ENCODE measurements at regions not wholly inside any gene's neighbourhood (a gene's known extent, or its start where the extent isn't known, plus 50 kb on each side); places are given as distances from the start of the nearest gene placed in this dataset.

DNA sequence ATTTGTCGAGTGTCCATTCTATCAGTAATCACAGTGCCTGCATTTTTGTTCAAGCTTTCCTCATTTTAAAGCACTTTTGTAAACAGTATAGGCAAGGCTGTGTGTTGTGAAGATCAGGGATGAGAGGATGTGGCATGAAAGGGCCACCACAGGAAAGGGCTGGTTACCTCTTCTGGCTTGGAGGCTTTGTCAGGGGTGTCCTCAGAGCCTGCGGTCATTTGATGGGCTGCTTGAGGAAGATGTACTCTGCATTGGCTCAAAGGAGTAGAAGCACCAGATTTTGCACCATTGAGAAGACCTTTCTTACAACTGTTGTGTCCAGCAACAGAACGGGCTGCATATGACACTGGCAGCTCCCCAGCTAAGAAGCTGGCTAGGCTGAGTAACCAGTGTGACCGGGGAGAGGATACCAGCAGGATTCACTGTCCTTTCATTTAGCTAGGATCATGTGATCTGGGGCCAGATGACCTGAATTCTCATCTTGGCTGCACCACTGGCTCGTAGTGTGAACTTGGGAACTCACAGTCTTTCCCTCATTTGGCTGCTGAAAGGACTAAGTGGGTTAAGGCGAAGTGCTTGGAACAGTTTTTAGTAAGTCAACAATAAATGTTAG lies 380.2 kb downstream of the FGF9 start:
- TF ChIP-seq, protein P1, sequence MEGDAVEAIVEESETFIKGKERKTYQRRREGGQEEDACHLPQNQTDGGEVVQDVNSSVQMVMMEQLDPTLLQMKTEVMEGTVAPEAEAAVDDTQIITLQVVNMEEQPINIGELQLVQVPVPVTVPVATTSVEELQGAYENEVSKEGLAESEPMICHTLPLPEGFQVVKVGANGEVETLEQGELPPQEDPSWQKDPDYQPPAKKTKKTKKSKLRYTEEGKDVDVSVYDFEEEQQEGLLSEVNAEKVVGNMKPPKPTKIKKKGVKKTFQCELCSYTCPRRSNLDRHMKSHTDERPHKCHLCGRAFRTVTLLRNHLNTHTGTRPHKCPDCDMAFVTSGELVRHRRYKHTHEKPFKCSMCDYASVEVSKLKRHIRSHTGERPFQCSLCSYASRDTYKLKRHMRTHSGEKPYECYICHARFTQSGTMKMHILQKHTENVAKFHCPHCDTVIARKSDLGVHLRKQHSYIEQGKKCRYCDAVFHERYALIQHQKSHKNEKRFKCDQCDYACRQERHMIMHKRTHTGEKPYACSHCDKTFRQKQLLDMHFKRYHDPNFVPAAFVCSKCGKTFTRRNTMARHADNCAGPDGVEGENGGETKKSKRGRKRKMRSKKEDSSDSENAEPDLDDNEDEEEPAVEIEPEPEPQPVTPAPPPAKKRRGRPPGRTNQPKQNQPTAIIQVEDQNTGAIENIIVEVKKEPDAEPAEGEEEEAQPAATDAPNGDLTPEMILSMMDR (IDR thresholded peaks at IDR 0.05; ENCODE audit: borderline replicate concordance, insufficient read depth, low read depth, low read length) = no peak
- no peak overlapping the region for H3K4me3 ChIP-seq (ENCODE audit: low read depth, low read length)

DNA sequence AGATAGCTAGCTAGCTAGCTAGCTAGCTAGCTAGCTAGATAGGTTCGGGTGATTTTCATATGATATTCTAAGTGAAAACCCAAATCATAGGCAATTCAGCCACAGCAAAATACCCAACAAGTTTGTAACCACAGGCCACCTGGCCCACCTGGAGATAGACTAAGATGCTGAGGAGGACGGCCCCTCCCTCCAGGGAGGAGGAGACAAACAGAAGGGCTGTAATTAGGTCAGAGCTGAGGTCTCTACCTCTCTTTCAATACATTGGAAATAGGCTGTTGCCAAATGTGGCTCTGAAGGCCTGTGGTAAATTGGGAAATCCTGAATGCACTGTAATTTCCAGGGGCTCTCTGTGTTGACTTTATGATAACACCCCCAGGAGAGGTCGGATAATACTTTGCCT lies 382.2 kb downstream of the FGF9 start:
- H3K4me3 ChIP-seq (ENCODE audit: low read depth, low read length) = no peak overlapping the region
- TF ChIP-seq, protein P1 (IDR thresholded peaks at IDR 0.05; ENCODE audit: borderline replicate concordance, insufficient read depth, low read depth, low read length) = no peak

DNA sequence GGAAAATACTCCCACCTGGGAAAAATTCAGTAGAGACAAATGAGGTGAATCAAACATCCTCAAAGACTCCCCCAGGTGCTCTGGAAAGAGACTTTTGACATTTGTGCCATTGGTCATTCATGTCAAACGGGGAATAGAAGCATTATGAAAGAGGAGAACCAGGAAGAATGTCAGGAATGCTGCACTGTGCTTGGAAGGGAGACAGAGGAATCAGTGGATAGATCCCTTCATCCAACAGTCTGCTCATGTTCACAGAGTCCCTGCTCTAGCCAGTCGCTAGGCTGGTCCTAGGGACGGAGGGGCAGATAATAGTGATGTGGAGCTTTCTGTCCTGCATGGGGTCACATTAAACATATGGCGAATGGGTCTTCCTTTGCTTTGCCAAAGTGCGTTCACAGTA lies 384.4 kb downstream of the FGF9 start:
- TF ChIP-seq, protein P1 (IDR thresholded peaks at IDR 0.05; ENCODE audit: borderline replicate concordance, insufficient read depth, low read depth, low read length) = no peak

DNA sequence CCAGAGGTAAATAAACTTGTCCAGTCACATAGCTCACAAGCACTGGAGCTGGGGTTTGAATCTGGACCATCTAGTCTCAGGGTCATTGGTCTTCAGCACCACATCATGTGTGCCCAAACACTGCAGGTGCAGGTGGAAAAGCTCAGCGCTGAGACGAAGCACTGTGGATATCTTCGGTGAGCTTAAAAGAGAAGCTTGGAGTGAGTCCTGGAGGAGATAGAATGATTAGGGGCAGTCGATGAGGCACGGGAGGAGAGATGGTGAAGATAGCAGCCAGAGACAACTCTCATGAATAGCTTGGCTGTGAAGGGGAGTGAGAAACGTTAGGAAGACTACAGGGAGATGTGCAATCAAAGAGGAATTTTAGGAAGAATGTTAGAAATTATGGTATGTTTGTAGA lies 389.3 kb downstream of the FGF9 start:
- H3K4me3 ChIP-seq (ENCODE audit: low read depth, low read length) = no peak overlapping the region
- TF ChIP-seq, protein P1 (IDR thresholded peaks at IDR 0.05; ENCODE audit: borderline replicate concordance, insufficient read depth, low read depth, low read length) = no peak

More for the DNA sequence above, 384.4 kb downstream of the FGF9 start:
- H3K4me3 ChIP-seq (ENCODE audit: low read depth, low read length) = no peak overlapping the region

DNA sequence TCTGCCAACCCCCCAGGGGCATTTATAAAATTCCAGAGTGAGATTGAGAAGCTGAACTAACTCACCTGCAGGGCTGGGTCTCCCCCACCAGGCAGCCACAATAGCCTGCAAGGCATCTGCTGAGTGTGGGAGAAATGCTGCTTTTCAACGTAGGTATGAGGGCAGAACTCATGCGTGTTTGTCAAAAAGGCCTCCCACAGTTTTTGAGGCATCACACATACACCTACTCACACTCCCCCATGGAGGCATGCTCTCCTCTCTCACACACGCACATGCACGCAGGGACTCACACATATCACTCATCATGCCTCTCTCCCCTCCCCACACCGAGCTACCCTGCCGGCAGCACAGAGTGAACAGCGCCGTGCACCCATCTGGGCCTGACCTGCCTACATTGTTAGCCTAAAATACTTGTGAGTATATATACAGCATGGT lies 390.5 kb downstream of the FGF9 start:
- no peak overlapping the region for H3K4me3 ChIP-seq (ENCODE audit: low read depth, low read length)

DNA sequence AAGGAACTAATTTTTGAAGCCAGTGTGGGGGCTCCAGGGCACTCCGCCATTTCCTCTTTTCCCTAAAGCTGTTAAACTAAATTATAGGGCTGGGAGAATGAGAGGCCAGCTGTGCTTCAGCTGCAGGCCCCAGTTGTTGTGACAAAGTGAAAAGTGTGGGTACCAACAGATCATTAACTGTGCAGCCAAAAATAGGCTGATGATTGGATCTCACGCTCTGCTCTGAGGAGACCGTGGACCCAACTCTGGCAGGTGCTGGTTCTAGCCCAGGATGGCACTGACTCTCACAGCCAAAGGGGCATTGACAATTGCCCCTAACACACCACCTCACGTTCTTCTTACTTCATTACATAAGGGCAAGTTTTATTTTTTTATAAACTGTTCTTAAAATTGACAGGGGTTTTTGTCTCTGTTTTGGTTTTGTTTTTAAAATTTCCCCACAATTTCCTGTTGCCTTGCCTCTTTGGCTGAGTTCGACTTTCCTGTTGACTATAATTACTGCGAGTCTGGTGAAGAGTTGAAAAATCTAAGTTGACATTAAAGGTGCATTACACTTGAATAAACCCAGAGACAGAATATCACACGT lies 391.0 kb downstream of the FGF9 start:
- TF ChIP-seq, protein P1 (IDR thresholded peaks at IDR 0.05; ENCODE audit: borderline replicate concordance, insufficient read depth, low read depth, low read length) = no peak
- H3K4me3 ChIP-seq (ENCODE audit: low read depth, low read length) = no peak overlapping the region

More for the DNA sequence above, 390.5 kb downstream of the FGF9 start:
- TF ChIP-seq, protein P1 (IDR thresholded peaks at IDR 0.05; ENCODE audit: borderline replicate concordance, insufficient read depth, low read depth, low read length) = no peak

Measured in GM12875 (cell line).